ENCODE measurements at regions not wholly inside any gene's neighbourhood (a gene's known extent, or its start where the extent isn't known, plus 50 kb on each side); places are given as distances from the start of the nearest gene placed in this dataset.

- no peak for TF ChIP-seq CTCF (IDR thresholded peaks at IDR 0.05)
- TF ChIP-seq POLR2A (IDR thresholded peaks at IDR 0.05), result no peak
These were observed 591.6 kb downstream of the REEP3 start for GRCh38 chr10:64112701-64113355.

Measured in esophagus squamous epithelium (tissue), 4 donors.